GM23248 (cell line): ENCODE measurements at regions not wholly inside any gene's neighbourhood (a gene's known extent, or its start where the extent isn't known, plus 50 kb on each side); places are given as distances from the start of the nearest gene placed in this dataset.
A peak's percentile ranks its signal among the peaks of the same experiment; 100 is the strongest.

Experiments
- DNase-seq: peaks from one replicate; pipeline ENCODE4 v3.0.0-alpha.2; 2015
- H2AFZ ChIP-seq: fragments of 200-600 bp; sonication (generic); 2 replicates; pipeline ENCODE4 v1.6.1; 2016; ENCODE audit warnings: antibody characterized with exemption
- H3F3A ChIP-seq: fragments of 200-600 bp; sonication (generic); 2 replicates; pipeline ENCODE4 v1.6.1; 2016; ENCODE audit warnings: mild to moderate bottlenecking, antibody characterized with exemption, mixed run types; ENCODE audit not compliant: insufficient read depth
- H3K27ac ChIP-seq: fragments of 200-600 bp; sonication (generic); 2 replicates; pipeline ENCODE4 v1.5.1; 2016; ENCODE audit warnings: mild to moderate bottlenecking
- H3K27me3 ChIP-seq: fragments of 200-600 bp; sonication (generic); replicated peaks from 2 replicates; pipeline ENCODE4 v1.6.1; 2016; ENCODE audit warnings: mild to moderate bottlenecking; ENCODE audit not compliant: insufficient read depth
- H3K36me3 ChIP-seq: fragments of 200-600 bp; sonication (generic); 2 replicates; pipeline ENCODE4 v1.6.1; 2016; ENCODE audit warnings: low read depth, mild to moderate bottlenecking
- H3K4me1 ChIP-seq: fragments of 200-600 bp; sonication (generic); 2 replicates; pipeline ENCODE4 v1.6.1; 2016; ENCODE audit warnings: mild to moderate bottlenecking; ENCODE audit not compliant: insufficient read depth
- H3K4me2 ChIP-seq: fragments of 200-600 bp; sonication (generic); one replicate; pipeline ENCODE4 v1.6.1; 2016; ENCODE audit warnings: mild to moderate bottlenecking; ENCODE audit not compliant: unreplicated experiment
- H3K4me3 ChIP-seq: fragments of 200-600 bp; sonication (generic); 2 replicates; pipeline ENCODE4 v1.5.1; 2016; ENCODE audit warnings: mild to moderate bottlenecking
- H3K79me2 ChIP-seq: fragments of 200-600 bp; sonication (generic); 2 replicates; pipeline ENCODE4 v1.6.1; 2016; ENCODE audit warnings: mild to moderate bottlenecking; ENCODE audit not compliant: insufficient read depth
- H3K9ac ChIP-seq: fragments of 200-600 bp; sonication (generic); 2 replicates; pipeline ENCODE4 v1.6.1; 2016; ENCODE audit warnings: mild to moderate bottlenecking
- H3K9me2 ChIP-seq: fragments of 200-600 bp; sonication (generic); 2 replicates; pipeline ENCODE4 v1.6.1; 2016; ENCODE audit warnings: mixed run types, mild to moderate bottlenecking, moderate library complexity; ENCODE audit not compliant: insufficient read depth
- H3K9me3 ChIP-seq: fragments of 200-600 bp; sonication (generic); one replicate; pipeline ENCODE4 v1.6.1; 2017; ENCODE audit warnings: low read depth
- H4K20me1 ChIP-seq: fragments of 200-600 bp; sonication (generic); 2 replicates; pipeline ENCODE4 v1.6.0; 2016; ENCODE audit not compliant: insufficient read depth
- EZH2 ChIP-seq: fragments of 200-600 bp; sonication (generic); IDR thresholded peaks from 2 replicates; pipeline ENCODE4 v1.6.1; 2018; ENCODE audit warnings: antibody characterized with exemption, mild to moderate bottlenecking; ENCODE audit not compliant: insufficient read depth, poor library complexity, severe bottlenecking
- EZH2phosphoT487 ChIP-seq: fragments of 200-600 bp; sonication (generic); IDR thresholded peaks from 2 replicates; pipeline ENCODE4 v1.6.1; 2018; ENCODE audit warnings: antibody characterized with exemption, moderate library complexity, mild to moderate bottlenecking, low read depth; ENCODE audit not compliant: insufficient read depth
- WGBS, 2 experiments: methylation state at CpG; one replicate each; pipeline ENCODE4 v1.1.6; 2015 to 2017; ENCODE audit warnings: low lambda C conversion rate in 2 of 2, low coverage in 1 of 2; ENCODE audit errors: missing lambda C conversion rate in 2 of 2; 5-methylcytosine and 5-hydroxymethylcytosine counted together
- in situ Hi-C: fragments of 300-500 bp; cut with MboI; formaldehyde crosslinking; loops from 2 replicates; pipeline ENCODE4 v1.15.0; 2020

GRCh38 chr2:136613096-136613495 lies 152.2 kb upstream of the THSD7B start:
- H3K9ac ChIP-seq, result no peak overlapping the region
- DNase-seq, result no peak
- no peaks in the 10 kb centered on the region for H3K4me1 ChIP-seq
- no peak overlapping the region for H3K4me2 ChIP-seq
- H3K4me3 ChIP-seq, result no peak overlapping the region
- no peaks in the 10 kb centered on the region for H3K79me2 ChIP-seq
- WGBS, 2 experiments, result 2 to 7% methylated on average over 4 of the region's 4 CpGs
- H4K20me1 ChIP-seq, result no peaks in the 10 kb centered on the region
- H3K9me2 ChIP-seq, result no peaks in the 10 kb centered on the region
- H2AFZ ChIP-seq, result no peak overlapping the region
- no peak for TF ChIP-seq EZH2
- TF ChIP-seq EZH2phosphoT487, result no peak
- no peaks in the 10 kb centered on the region for H3K36me3 ChIP-seq
- H3F3A ChIP-seq, result no peaks in the 10 kb centered on the region
- in situ Hi-C loops, result no loop called here
- H3K9me3 ChIP-seq, result no peaks in the 10 kb centered on the region
- no peaks in the 10 kb centered on the region for H3K27me3 ChIP-seq
- H3K27ac ChIP-seq, result no peak overlapping the region

- Histone ChIP-seq H3K9me2 (no peaks in the 10 kb centered on the region), H3K9ac (no peak overlapping the region), H3K79me2 (no peaks in the 10 kb centered on the region), H3F3A (no peaks in the 10 kb centered on the region), H3K4me2 (no peak overlapping the region), H3K4me3 (no peak overlapping the region), H3K9me3 (no peaks in the 10 kb centered on the region), H2AFZ (no peak overlapping the region), H4K20me1 (no peaks in the 10 kb centered on the region), H3K4me1 (no peaks in the 10 kb centered on the region), H3K36me3 (no peaks in the 10 kb centered on the region), H3K27me3 (no peaks in the 10 kb centered on the region), H3K27ac (no peak overlapping the region)
- TF ChIP-seq EZH2 (no peak), EZH2phosphoT487 (no peak)
- no peak for DNase-seq
- in situ Hi-C loops, result no loop called here
- WGBS, 2 experiments, result 21 to 23% methylated on average over 3 of the region's 3 CpGs
Observed at GRCh38 chr2:136612079-136612478, 153.3 kb upstream of the THSD7B start.

GRCh38 chr2:136611451-136611850 lies 153.9 kb upstream of the THSD7B start:
- WGBS, 2 experiments, result 0 to 5% methylated on average over 1 of the region's 1 CpG

GRCh38 chr2:136582628-136583205 lies 182.6 kb upstream of the THSD7B start:
- no peaks in the 10 kb centered on the region for H3K4me1 ChIP-seq
- no peaks in the 10 kb centered on the region for H3K79me2 ChIP-seq
- H2AFZ ChIP-seq, result no peak overlapping the region
- H4K20me1 ChIP-seq, result no peaks in the 10 kb centered on the region
- no peak overlapping the region for H3K9ac ChIP-seq
- no peak overlapping the region for H3K4me3 ChIP-seq
- H3K9me2 ChIP-seq, result no peaks in the 10 kb centered on the region
- TF ChIP-seq EZH2 (no peak), EZH2phosphoT487 (no peak)
- WGBS, 2 experiments, result 13 to 16% methylated on average over 4 of the region's 4 CpGs
- no peak overlapping the region for H3K27ac ChIP-seq
- in situ Hi-C loops, result no loop called here
- H3F3A ChIP-seq, result no peaks in the 10 kb centered on the region
- H3K4me2 ChIP-seq, result no peak overlapping the region
- no peaks in the 10 kb centered on the region for H3K36me3 ChIP-seq
- H3K9me3 ChIP-seq, result no peaks in the 10 kb centered on the region
- no peaks in the 10 kb centered on the region for H3K27me3 ChIP-seq
- peak; percentile 6 for DNase-seq

More at GRCh38 chr2:136611451-136611850, 153.9 kb upstream of the THSD7B start:
- no peak for TF ChIP-seq EZH2phosphoT487
- TF ChIP-seq EZH2, result no peak
- H3K4me3 ChIP-seq, result no peak overlapping the region
- DNase-seq, result no peak
- no peaks in the 10 kb centered on the region for H4K20me1 ChIP-seq
- H3K9ac ChIP-seq, result no peak overlapping the region
- no peaks in the 10 kb centered on the region for H3K79me2 ChIP-seq
- in situ Hi-C loops, result no loop called here
- H3K9me3 ChIP-seq, result no peaks in the 10 kb centered on the region
- no peaks in the 10 kb centered on the region for H3K36me3 ChIP-seq
- H3F3A ChIP-seq, result no peaks in the 10 kb centered on the region
- no peak overlapping the region for H2AFZ ChIP-seq
- H3K27me3 ChIP-seq, result no peaks in the 10 kb centered on the region
- no peaks in the 10 kb centered on the region for H3K9me2 ChIP-seq
- no peak overlapping the region for H3K27ac ChIP-seq
- H3K4me1 ChIP-seq, result no peaks in the 10 kb centered on the region
- no peak overlapping the region for H3K4me2 ChIP-seq

- in situ Hi-C loops, result no loop called here
- Histone ChIP-seq H3K9me2 (no peaks in the 10 kb centered on the region), H3K27me3 (no peaks in the 10 kb centered on the region), H3K4me3 (no peak overlapping the region), H3K9ac (no peak overlapping the region), H2AFZ (no peak overlapping the region), H3K27ac (no peak overlapping the region), H4K20me1 (no peaks in the 10 kb centered on the region), H3K4me2 (no peak overlapping the region), H3F3A (no peaks in the 10 kb centered on the region), H3K9me3 (no peaks in the 10 kb centered on the region), H3K79me2 (no peaks in the 10 kb centered on the region), H3K4me1 (no peaks in the 10 kb centered on the region), H3K36me3 (no peaks in the 10 kb centered on the region)
- DNase-seq, result no peak
- TF ChIP-seq EZH2 (no peak), EZH2phosphoT487 (no peak)
- 5 to 14% methylated on average over 2 of the region's 2 CpGs for WGBS, 2 experiments
Observed at GRCh38 chr2:136572335-136572734, 193.0 kb upstream of the THSD7B start.
